GM23248 (cell line): ENCODE measurements at regions not wholly inside any gene's neighbourhood (a gene's known extent, or its start where the extent isn't known, plus 50 kb on each side); places are given as distances from the start of the nearest gene placed in this dataset.

ENCODE experiments used
- DNase-seq: peaks from one replicate; pipeline ENCODE4 v3.0.0-alpha.2; 2015
- H2AFZ ChIP-seq: fragments of 200-600 bp; sonication (generic); 2 replicates; pipeline ENCODE4 v1.6.1; 2016; ENCODE audit warnings: antibody characterized with exemption
- H3F3A ChIP-seq: fragments of 200-600 bp; sonication (generic); 2 replicates; pipeline ENCODE4 v1.6.1; 2016; ENCODE audit warnings: mild to moderate bottlenecking, antibody characterized with exemption, mixed run types; ENCODE audit not compliant: insufficient read depth
- H3K27ac ChIP-seq: fragments of 200-600 bp; sonication (generic); 2 replicates; pipeline ENCODE4 v1.5.1; 2016; ENCODE audit warnings: mild to moderate bottlenecking
- H3K27me3 ChIP-seq: fragments of 200-600 bp; sonication (generic); replicated peaks from 2 replicates; pipeline ENCODE4 v1.6.1; 2016; ENCODE audit warnings: mild to moderate bottlenecking; ENCODE audit not compliant: insufficient read depth
- H3K36me3 ChIP-seq: fragments of 200-600 bp; sonication (generic); 2 replicates; pipeline ENCODE4 v1.6.1; 2016; ENCODE audit warnings: low read depth, mild to moderate bottlenecking
- H3K4me1 ChIP-seq: fragments of 200-600 bp; sonication (generic); 2 replicates; pipeline ENCODE4 v1.6.1; 2016; ENCODE audit warnings: mild to moderate bottlenecking; ENCODE audit not compliant: insufficient read depth
- H3K4me2 ChIP-seq: fragments of 200-600 bp; sonication (generic); one replicate; pipeline ENCODE4 v1.6.1; 2016; ENCODE audit warnings: mild to moderate bottlenecking; ENCODE audit not compliant: unreplicated experiment
- H3K4me3 ChIP-seq: fragments of 200-600 bp; sonication (generic); 2 replicates; pipeline ENCODE4 v1.5.1; 2016; ENCODE audit warnings: mild to moderate bottlenecking
- H3K79me2 ChIP-seq: fragments of 200-600 bp; sonication (generic); 2 replicates; pipeline ENCODE4 v1.6.1; 2016; ENCODE audit warnings: mild to moderate bottlenecking; ENCODE audit not compliant: insufficient read depth
- H3K9ac ChIP-seq: fragments of 200-600 bp; sonication (generic); 2 replicates; pipeline ENCODE4 v1.6.1; 2016; ENCODE audit warnings: mild to moderate bottlenecking
- H3K9me2 ChIP-seq: fragments of 200-600 bp; sonication (generic); 2 replicates; pipeline ENCODE4 v1.6.1; 2016; ENCODE audit warnings: mixed run types, mild to moderate bottlenecking, moderate library complexity; ENCODE audit not compliant: insufficient read depth
- H3K9me3 ChIP-seq: fragments of 200-600 bp; sonication (generic); one replicate; pipeline ENCODE4 v1.6.1; 2017; ENCODE audit warnings: low read depth
- H4K20me1 ChIP-seq: fragments of 200-600 bp; sonication (generic); 2 replicates; pipeline ENCODE4 v1.6.0; 2016; ENCODE audit not compliant: insufficient read depth
- EZH2 ChIP-seq: fragments of 200-600 bp; sonication (generic); IDR thresholded peaks from 2 replicates; pipeline ENCODE4 v1.6.1; 2018; ENCODE audit warnings: antibody characterized with exemption, mild to moderate bottlenecking; ENCODE audit not compliant: insufficient read depth, poor library complexity, severe bottlenecking
- EZH2phosphoT487 ChIP-seq: fragments of 200-600 bp; sonication (generic); IDR thresholded peaks from 2 replicates; pipeline ENCODE4 v1.6.1; 2018; ENCODE audit warnings: antibody characterized with exemption, moderate library complexity, mild to moderate bottlenecking, low read depth; ENCODE audit not compliant: insufficient read depth
- WGBS, 2 experiments: methylation state at CpG; one replicate each; pipeline ENCODE4 v1.1.6; 2015 to 2017; ENCODE audit warnings: low lambda C conversion rate in 2 of 2, low coverage in 1 of 2; ENCODE audit errors: missing lambda C conversion rate in 2 of 2; 5-methylcytosine and 5-hydroxymethylcytosine counted together
- in situ Hi-C: fragments of 300-500 bp; cut with MboI; formaldehyde crosslinking; loops from 2 replicates; pipeline ENCODE4 v1.15.0; 2020

DNA sequence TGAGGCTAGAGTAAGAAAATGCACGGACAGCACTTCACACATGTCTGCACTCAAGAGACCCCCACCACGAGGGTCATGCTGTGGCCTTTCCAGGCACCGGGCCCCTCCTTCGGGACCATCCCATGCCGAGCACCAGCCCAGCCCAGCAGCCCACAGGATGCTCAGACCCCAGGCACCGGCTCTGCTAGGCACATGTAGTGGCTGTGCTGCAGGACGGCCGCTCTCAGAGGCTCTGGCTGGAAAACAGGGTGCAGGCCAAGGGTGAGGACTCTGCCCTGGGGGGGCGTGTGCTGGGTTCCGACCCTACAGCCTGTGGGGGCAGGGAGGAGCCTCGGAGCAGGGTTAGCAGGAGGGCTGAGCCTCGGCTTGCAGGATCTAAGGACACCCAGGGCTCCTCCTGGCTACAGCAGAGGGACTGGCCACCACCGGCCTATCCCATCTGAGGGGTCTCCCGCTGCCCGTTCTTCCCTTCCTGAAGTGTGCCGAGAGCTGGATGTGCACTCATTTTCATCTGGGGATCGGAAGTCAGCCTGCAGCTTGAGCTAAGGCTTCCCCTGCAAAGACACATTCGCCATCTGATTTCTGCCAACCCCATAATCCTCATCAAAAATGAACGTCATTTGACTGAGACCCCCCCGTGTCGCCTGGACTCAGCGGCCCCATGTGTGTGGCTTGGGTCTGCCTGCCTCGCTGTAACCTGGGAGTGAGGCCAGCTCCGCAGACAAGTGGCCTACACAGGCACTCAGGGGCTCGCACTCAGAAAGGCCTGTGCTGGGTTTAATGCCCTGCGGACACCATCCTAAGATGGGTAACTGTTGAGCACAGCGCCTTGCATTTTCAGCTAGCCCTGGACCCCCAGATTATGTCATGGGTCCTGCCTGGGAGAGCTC, 293.1 kb upstream of the FOXF1 start:
- H3K27me3 ChIP-seq, result peaks cover 60% of the 10 kb centered on the region
- H3K4me2 ChIP-seq, result no peak overlapping the region
- WGBS, 2 experiments, result 63 to 64% methylated on average over 27 of the region's 27 CpGs
- H2AFZ ChIP-seq, result no peak overlapping the region
- no peak overlapping the region for H3K27ac ChIP-seq
- no peak overlapping the region for H3K9ac ChIP-seq
- in situ Hi-C loops, result no loop called here
- H3K9me3 ChIP-seq, result no peaks in the 10 kb centered on the region
- no peak overlapping the region for H3K4me3 ChIP-seq
- H3K79me2 ChIP-seq, result no peaks in the 10 kb centered on the region
- DNase-seq, result no peak
- H4K20me1 ChIP-seq, result no peaks in the 10 kb centered on the region
- no peaks in the 10 kb centered on the region for H3K9me2 ChIP-seq
- no peaks in the 10 kb centered on the region for H3K36me3 ChIP-seq
- peaks cover 3% of the 10 kb centered on the region for H3K4me1 ChIP-seq
- TF ChIP-seq EZH2 (no peak), EZH2phosphoT487 (no peak)
- H3F3A ChIP-seq, result peaks cover 6% of the 10 kb centered on the region

DNA sequence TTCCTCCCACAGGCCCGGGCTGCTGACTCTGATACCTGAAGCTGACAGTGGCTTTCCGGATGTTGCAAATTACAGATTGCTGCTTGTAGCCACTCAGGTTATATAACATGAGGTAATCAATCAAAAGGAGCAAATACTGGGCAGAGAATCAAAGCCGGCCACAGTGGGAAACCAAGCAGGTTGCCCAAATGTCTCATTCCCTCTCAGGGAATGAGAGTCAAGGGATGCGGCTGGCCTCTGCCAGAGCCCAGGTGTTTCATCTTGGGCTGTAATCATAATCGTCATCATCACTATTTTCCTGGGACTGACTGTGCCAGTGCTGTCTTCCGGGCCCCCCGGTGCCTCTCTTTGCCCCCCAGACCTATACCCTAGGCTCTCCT, 292.4 kb upstream of the FOXF1 start:
- Histone ChIP-seq H3K9me3 (no peaks in the 10 kb centered on the region), H3F3A (peaks cover 12% of the 10 kb centered on the region), H3K27me3 (peaks cover 59% of the 10 kb centered on the region), H3K4me3 (no peak overlapping the region), H3K27ac (no peak overlapping the region), H3K4me1 (peaks cover 9% of the 10 kb centered on the region), H3K9ac (no peak overlapping the region), H3K36me3 (no peaks in the 10 kb centered on the region), H3K4me2 (no peak overlapping the region), H3K79me2 (no peaks in the 10 kb centered on the region), H2AFZ (no peak overlapping the region), H4K20me1 (no peaks in the 10 kb centered on the region), H3K9me2 (no peaks in the 10 kb centered on the region)
- in situ Hi-C loops, result no loop called here
- no peak for DNase-seq
- 51 to 65% methylated on average over 7 of the region's 7 CpGs for WGBS, 2 experiments
- TF ChIP-seq EZH2, result no peak

DNA sequence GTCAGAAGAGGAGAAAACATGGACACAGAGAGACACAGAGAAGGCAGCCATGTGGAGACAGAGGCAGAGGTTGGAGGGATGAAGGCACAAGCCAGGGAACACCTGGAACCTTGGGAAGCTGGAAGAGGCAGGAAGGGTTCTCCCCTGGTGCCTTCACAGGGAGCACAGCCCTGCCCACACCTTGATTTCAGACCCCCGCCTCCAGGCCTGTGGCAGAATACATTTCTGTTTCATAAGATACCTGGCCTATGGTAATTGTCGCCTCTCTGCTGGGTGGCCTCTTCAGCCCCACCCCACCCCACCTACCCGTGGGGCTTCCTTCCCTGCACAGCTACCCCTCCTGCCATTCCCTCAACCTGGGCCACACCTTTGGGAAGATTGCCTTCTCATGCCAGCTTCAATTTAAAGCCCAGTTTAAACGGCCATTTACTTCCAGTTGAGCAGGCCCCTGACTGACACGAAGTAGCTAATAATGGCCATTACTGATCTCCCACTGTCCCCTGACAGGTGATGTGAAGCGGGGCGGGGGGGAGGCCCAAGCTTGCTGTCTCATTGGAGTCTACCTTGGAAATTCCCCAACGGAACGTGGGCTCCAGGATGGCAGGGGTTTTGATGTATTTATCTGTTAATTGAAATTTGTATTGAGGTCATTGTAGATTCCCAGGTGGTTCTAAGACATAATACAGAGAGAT, 291.7 kb upstream of the FOXF1 start:
- Histone ChIP-seq H3K9me3 (no peaks in the 10 kb centered on the region), H2AFZ (no peak overlapping the region), H3K27me3 (peaks cover 52% of the 10 kb centered on the region), H3F3A (peaks cover 20% of the 10 kb centered on the region), H3K79me2 (no peaks in the 10 kb centered on the region), H3K36me3 (no peaks in the 10 kb centered on the region), H3K9ac (no peak overlapping the region), H3K9me2 (no peaks in the 10 kb centered on the region), H3K4me1 (peaks cover 14% of the 10 kb centered on the region), H4K20me1 (no peaks in the 10 kb centered on the region), H3K27ac (no peak overlapping the region), H3K4me2 (no peak overlapping the region), H3K4me3 (no peak overlapping the region)
- WGBS, 2 experiments, result 50 to 54% methylated on average over 9 of the region's 9 CpGs
- DNase-seq, result no peak
- in situ Hi-C loops, result no loop called here
- TF ChIP-seq EZH2, result no peak
- no peak for TF ChIP-seq EZH2phosphoT487

DNA sequence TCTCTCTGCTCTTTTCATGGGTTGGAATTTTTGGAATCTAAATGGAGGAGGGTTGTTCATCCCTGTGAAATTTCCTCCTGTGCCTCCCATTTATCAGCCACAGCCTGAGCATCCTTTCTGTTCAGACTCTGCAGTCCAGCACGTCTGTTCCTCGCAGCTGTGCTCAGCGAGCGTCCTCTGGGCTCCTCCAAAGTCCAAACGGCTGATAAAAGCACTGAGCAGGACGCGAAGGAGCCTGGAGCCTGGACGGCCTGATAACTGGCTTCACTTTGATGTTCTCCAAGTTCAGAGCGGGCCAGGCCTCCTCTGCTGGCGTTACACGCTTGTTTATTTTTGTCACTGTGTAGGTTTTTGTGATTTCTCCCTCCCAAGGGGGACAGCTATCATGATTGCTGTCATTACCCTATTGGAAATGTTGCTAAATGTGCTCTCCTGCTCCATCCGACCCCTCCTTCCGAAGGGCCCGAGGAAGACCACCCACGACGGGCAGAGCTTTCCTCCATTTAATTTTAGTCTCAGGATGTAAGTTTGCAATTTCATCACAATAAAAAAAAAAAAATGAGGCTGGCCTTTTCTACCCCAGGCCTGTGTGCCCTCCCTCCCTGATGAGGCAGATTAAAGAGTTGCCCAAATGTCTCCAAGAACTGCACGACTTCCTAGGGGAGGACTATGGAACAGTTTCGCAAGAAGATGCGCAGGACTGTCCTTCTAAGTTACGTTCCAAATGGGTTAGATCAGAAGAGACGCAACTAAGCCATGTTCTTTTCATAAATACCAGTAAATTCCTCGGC, 290.5 kb upstream of the FOXF1 start:
- Histone ChIP-seq H4K20me1 (no peaks in the 10 kb centered on the region), H3K9ac (no peak overlapping the region), H3K27me3 (peaks cover 40% of the 10 kb centered on the region), H3K4me1 (peaks cover 17% of the 10 kb centered on the region), H2AFZ (no peak overlapping the region), H3K4me3 (no peak overlapping the region), H3K4me2 (no peak overlapping the region), H3K27ac (no peak overlapping the region), H3K9me2 (no peaks in the 10 kb centered on the region), H3K9me3 (no peaks in the 10 kb centered on the region), H3K79me2 (no peaks in the 10 kb centered on the region), H3K36me3 (no peaks in the 10 kb centered on the region), H3F3A (peaks cover 25% of the 10 kb centered on the region)
- WGBS, 2 experiments, result 45 to 58% methylated on average over 21 to 22 of the region's 22 CpGs
- TF ChIP-seq EZH2phosphoT487, result no peak
- no peak for TF ChIP-seq EZH2
- DNase-seq, result no peak
- in situ Hi-C loops, result no loop called here
